HepG2 (cell line): ENCODE measurements at regions not wholly inside any gene's neighbourhood (a gene's known extent, or its start where the extent isn't known, plus 50 kb on each side); places are given as distances from the start of the nearest gene placed in this dataset.

ENCODE experiments used
- ATAC-seq: fragments of 200-7000 bp; cut with Tn5 transposase; 3 replicates; pipeline ENCODE4 v1.9.1; 2020; ENCODE audit warnings: mild to moderate bottlenecking, moderate library complexity
- BruUV-seq: library from RNA; stranded (reverse); fragments of 400-500 nt; replicated peaks from 2 replicates; lab custom pipeline; 2021; lab: Mats Ljungman, UMichigan
- CTCF ChIA-PET: fragments of 300-600 bp; formaldehyde crosslinking; extraction: SDS; loops from one replicate; lab custom pipeline; 2021; ENCODE audit warnings: low total read pairs, inconsistent platforms, low intra/inter-chr PET ratio; lab: Yijun Ruan, JAX
- POLR2A ChIA-PET: fragments of 350-600 bp; sonication (Branson Sonifier 250); formaldehyde crosslinking; loops from one replicate; lab custom pipeline; 2020; ENCODE audit warnings: antibody characterized with exemption, inconsistent platforms; lab: Yijun Ruan, JAX
- DNase-seq: peaks from one replicate; pipeline ENCODE4 v3.0.0-alpha.2; 2015; ENCODE audit warnings: low spot score
- FAIRE-seq: peaks from 3 replicates; lab custom pipeline; 2011; peaks lifted over from hg19 to GRCh38; lab: Jason Lieb, UNC
- H2AFZ ChIP-seq: one replicate; pipeline ENCODE4 v1.6.1; 2011; ENCODE audit warnings: low read length, inconsistent platforms
- H3K27ac ChIP-seq: fragments of 300-600 bp; 3 replicates; pipeline ENCODE4 v1.8.0; 2011; ENCODE audit warnings: mixed run types, mild to moderate bottlenecking, mixed read lengths, low read length, inconsistent platforms; ENCODE audit not compliant: insufficient read depth; ENCODE audit errors: extremely low read length
- H3K27me3 ChIP-seq, 2 experiments: fragments of 200-600 bp in 1 of 2; 2 replicates in 1 of 2; 3 replicates in 1 of 2; pipeline versions ENCODE4 v1.6.0 to v1.8.0; 2011; ENCODE audit warnings: low read length in 2 of 2, mild to moderate bottlenecking in 2 of 2, moderate library complexity in 2 of 2, inconsistent platforms in 1 of 2; ENCODE audit not compliant: insufficient read depth in 2 of 2, control insufficient read depth in 1 of 2
- H3K36me3 ChIP-seq, 2 experiments: fragments of 200-600 bp in 1 of 2; replicated peaks in 1 of 2; 2 replicates in 1 of 2; 3 replicates in 1 of 2; pipeline versions ENCODE4 v1.5.1 to v1.8.0; 2011; ENCODE audit warnings: low read length in 2 of 2, inconsistent platforms in 1 of 2; ENCODE audit not compliant: insufficient read depth in 2 of 2, control insufficient read depth in 1 of 2
- H3K4me1 ChIP-seq: 2 replicates; pipeline ENCODE4 v1.5.1; 2012; ENCODE audit warnings: low read length, inconsistent platforms; ENCODE audit not compliant: insufficient read depth
- H3K4me2 ChIP-seq: 2 replicates; pipeline ENCODE4 v1.6.0; 2011; ENCODE audit warnings: low read depth, low read length, inconsistent platforms
- H3K4me3 ChIP-seq, 3 experiments: fragments of 200-600 bp in 1 of 3; sonication (generic), shearing (Covaris generic) in 1 of 3; replicated peaks in 1 of 3; 2 replicates each; pipeline ENCODE4 v1.5.1; 2011 to 2016; ENCODE audit warnings: low read length in 3 of 3, inconsistent platforms in 2 of 3, low read depth in 2 of 3, mild to moderate bottlenecking in 2 of 3, control low read depth in 1 of 3, mixed read lengths in 1 of 3; ENCODE audit not compliant: insufficient read depth in 1 of 3
- H3K79me2 ChIP-seq: one replicate; pipeline ENCODE4 v1.6.1; 2011; ENCODE audit warnings: low read length, inconsistent platforms; ENCODE audit not compliant: insufficient read depth
- H3K9ac ChIP-seq: 2 replicates; pipeline ENCODE4 v1.6.0; 2011; ENCODE audit warnings: mild to moderate bottlenecking, low read depth, low read length, inconsistent platforms; ENCODE audit not compliant: insufficient read depth
- H3K9me3 ChIP-seq: 2 replicates; pipeline ENCODE4 v1.5.1; 2012; ENCODE audit warnings: mild to moderate bottlenecking, low read length
- H4K20me1 ChIP-seq: 2 replicates; pipeline ENCODE4 v1.6.0; 2011; ENCODE audit warnings: inconsistent platforms, mild to moderate bottlenecking, low read length, moderate library complexity; ENCODE audit not compliant: insufficient read depth
- GATAD2A ChIP-seq: IDR thresholded peaks from 2 replicates; pipeline ENCODE4 v1.6.1; 2016
- HDAC1 ChIP-seq: sonication (generic); formaldehyde crosslinking; IDR thresholded peaks from 2 replicates; pipeline ENCODE4 v1.5.1; 2020; ENCODE audit warnings: mild to moderate bottlenecking, missing genetic modification reagents
- POLR2AphosphoS2 ChIP-seq: IDR thresholded peaks from 2 replicates; pipeline ENCODE4 v1.6.1; 2011; ENCODE audit warnings: low read depth, low read length, improper control_type of control experiment
- RCOR2 ChIP-seq: IDR thresholded peaks from 2 replicates; pipeline ENCODE4 v1.6.1; 2016; ENCODE audit warnings: missing biosample characterization, missing genetic modification reagents
- SMC3 ChIP-seq: IDR thresholded peaks from 2 replicates; pipeline ENCODE4 v1.6.1; 2011; ENCODE audit warnings: low read length, improper control_type of control experiment
- SOX13 ChIP-seq, 3 experiments: fragments of 450-650 bp in 1 of 3; sonication (generic) in 1 of 3; formaldehyde crosslinking in 1 of 3; IDR thresholded peaks in 2 of 3; conservative IDR thresholded peaks in 1 of 3; 2 replicates each; pipeline versions ENCODE4 v1.5.0 to v1.6.1; 2016 to 2020; ENCODE audit warnings: antibody characterized with exemption in 1 of 3, mild to moderate bottlenecking in 1 of 3, missing compliant biosample characterization in 1 of 3, missing genetic modification reagents in 1 of 3, moderate library complexity in 1 of 3
- ZNF232 ChIP-seq: sonication (generic); formaldehyde crosslinking; IDR thresholded peaks from 2 replicates; pipeline ENCODE4 v1.4.0; 2020; ENCODE audit warnings: missing genetic modification reagents, borderline replicate concordance
- ZNF3 ChIP-seq: IDR thresholded peaks from 2 replicates; pipeline ENCODE4 v1.7.0; 2017; ENCODE audit warnings: inconsistent platforms
- WGBS: methylation state at CpG from one replicate; pipeline ENCODE4 v1.1.6; 2017; ENCODE audit warnings: low lambda C conversion rate; 5-methylcytosine and 5-hydroxymethylcytosine counted together
- in situ Hi-C: cut with HindIII; loops from 2 replicates; pipeline ENCODE4 v1.10.0; 2017; ENCODE audit warnings: low pct_unique_long_range_greater_than_20kb; ENCODE audit not compliant: extremely low pct_ligation_motif_present
- intact Hi-C: fragments of 100-400 bp; cut with micrococcal nuclease; formaldehyde crosslinking; loops from one replicate; pipeline ENCODE4 v1.10.0; 2022; ENCODE audit not compliant: unreplicated experiment

DNA sequence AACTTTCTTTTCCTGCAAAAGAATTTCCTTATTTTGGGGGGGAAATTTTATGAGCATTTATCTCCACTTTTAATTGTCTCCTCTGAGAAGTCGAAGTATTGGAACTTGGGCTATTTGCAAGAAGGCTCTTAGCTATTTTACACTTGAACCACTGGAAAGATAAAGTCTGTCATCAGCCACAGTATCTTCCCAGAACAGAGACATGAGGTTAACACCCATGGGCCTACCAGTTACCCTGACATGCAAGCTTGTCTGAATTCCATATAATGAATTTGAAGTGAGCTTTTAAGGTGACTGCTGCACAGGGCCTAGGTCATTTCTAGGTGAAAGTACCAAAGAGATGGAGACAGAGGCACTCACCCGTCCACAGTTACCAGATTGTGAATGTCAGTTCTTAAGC, 193.1 kb downstream of the SIM1 start:
- POLR2A ChIA-PET = no interaction called here

DNA sequence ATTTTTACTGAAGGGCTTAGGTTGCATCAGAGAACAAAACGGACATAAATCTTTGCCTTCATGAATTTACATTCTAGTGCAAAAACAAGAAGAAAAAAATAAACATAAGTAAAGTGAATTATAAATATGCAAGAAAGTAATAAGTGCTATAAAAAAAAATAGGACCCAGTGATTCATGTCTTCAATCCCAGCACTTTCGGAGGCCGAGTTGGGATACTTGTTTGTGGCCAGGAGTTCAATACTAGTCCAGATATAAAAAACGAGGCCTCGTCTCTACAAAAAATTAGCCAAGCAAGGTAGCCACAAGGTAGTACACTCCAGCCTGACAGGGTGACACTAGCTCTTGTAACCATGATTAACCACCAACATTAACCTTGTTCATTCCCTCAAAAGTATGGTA, 193.5 kb downstream of the SIM1 start:
- DNase-seq (no peak), ATAC-seq (no peak), FAIRE-seq (no peak)
- no peaks in the 10 kb centered on the region for H3K4me1 ChIP-seq
- BruUV-seq = no TSS peak
- no peaks in the 10 kb centered on the region for H3K27me3 ChIP-seq
- in situ Hi-C loops (no loop called here), intact Hi-C loops (no loop called here)
- H3K79me2 ChIP-seq = no peaks in the 10 kb centered on the region
- H3K9me3 ChIP-seq = no peaks in the 10 kb centered on the region
- no peak overlapping the region for H2AFZ ChIP-seq
- H3K4me2 ChIP-seq = no peak overlapping the region
- H4K20me1 ChIP-seq = no peaks in the 10 kb centered on the region
- no peaks in the 10 kb centered on the region for H3K36me3 ChIP-seq
- ChIA-PET CTCF (no interaction called here), POLR2A (no interaction called here)
- no peak overlapping the region for H3K9ac ChIP-seq
- TF ChIP-seq SOX13 (IDR thresholded peaks at IDR 0.05) = no peak
- TF ChIP-seq SOX13 (CRISPR knock-in tag; conservative IDR thresholded peaks at IDR 0.05 in 1 of 2, IDR thresholded peaks at IDR 0.05 in 1 of 2) = no peak
- under 1% methylated on average over 5 of the region's 5 CpGs for WGBS
- no peak overlapping the region for H3K27ac ChIP-seq
- H3K4me3 ChIP-seq = no peak overlapping the region

More for the DNA sequence above, 193.1 kb downstream of the SIM1 start:
- H3K4me3 ChIP-seq = no peak overlapping the region
- no peaks in the 10 kb centered on the region for H4K20me1 ChIP-seq
- BruUV-seq = no TSS peak
- in situ Hi-C loops (no loop called here), intact Hi-C loops (no loop called here)
- WGBS = 38% methylated on average over 2 of the region's 2 CpGs
- no peaks in the 10 kb centered on the region for H3K4me1 ChIP-seq
- no peak for ATAC-seq
- DNase-seq = no peak
- no peaks in the 10 kb centered on the region for H3K27me3 ChIP-seq
- TF ChIP-seq ZNF3 (CRISPR knock-in tag) (no peak), RCOR2 (CRISPR knock-in tag) (no peak), SMC3 (no peak), GATAD2A (no peak), ZNF232 (CRISPR knock-in tag) (no peak), POLR2AphosphoS2 (no peak), HDAC1 (CRISPR knock-in tag) (no peak)
- no peaks in the 10 kb centered on the region for H3K9me3 ChIP-seq
- no peaks in the 10 kb centered on the region for H3K36me3 ChIP-seq
- H3K27ac ChIP-seq = no peak overlapping the region
- no peak overlapping the region for H2AFZ ChIP-seq
- no peak overlapping the region for H3K9ac ChIP-seq
- CTCF ChIA-PET = no interaction called here
- FAIRE-seq = no peak
- H3K4me2 ChIP-seq = no peak overlapping the region
- H3K79me2 ChIP-seq = no peaks in the 10 kb centered on the region
